Neural cell (in vitro differentiated cells): ENCODE measurements at regions not wholly inside any gene's neighbourhood (a gene's known extent, or its start where the extent isn't known, plus 50 kb on each side); places are given as distances from the start of the nearest gene placed in this dataset.

Source experiments
- EP300 ChIP-seq: fragments of 450-650 bp; conservative IDR thresholded peaks from 2 replicates; pipeline ENCODE4 v1.6.1; 2014; ENCODE audit warnings: antibody characterized with exemption, mild to moderate bottlenecking, moderate library complexity; ENCODE audit not compliant: poor library complexity, severe bottlenecking
- EZH2 ChIP-seq: fragments of 200-600, 300-800 bp; shearing (Covaris generic), sonication (generic); IDR thresholded peaks from 2 replicates; pipeline ENCODE4 v1.6.1; 2014; ENCODE audit warnings: antibody characterized with exemption, low read length, borderline replicate concordance, mild to moderate bottlenecking; ENCODE audit not compliant: insufficient read depth, poor library complexity, severe bottlenecking
- MXI1 ChIP-seq: fragments of 450-650 bp; conservative IDR thresholded peaks from 2 replicates; pipeline ENCODE4 v1.6.1; 2014; ENCODE audit warnings: antibody characterized with exemption, mild to moderate bottlenecking; ENCODE audit not compliant: poor library complexity, severe bottlenecking
- POLR2AphosphoS5 ChIP-seq: IDR thresholded peaks from 2 replicates; pipeline ENCODE4 v1.6.1; 2012
- REST ChIP-seq: IDR thresholded peaks from 2 replicates; pipeline ENCODE4 v1.6.1; 2012; ENCODE audit warnings: borderline replicate concordance
- TF ChIP-seq, protein P1 (sequence below): fragments of 450-650 bp; IDR thresholded peaks from 2 replicates; pipeline ENCODE4 v1.5.1; 2014; ENCODE audit warnings: antibody characterized with exemption, mild to moderate bottlenecking, moderate library complexity; ENCODE audit not compliant: poor library complexity, severe bottlenecking

DNA sequence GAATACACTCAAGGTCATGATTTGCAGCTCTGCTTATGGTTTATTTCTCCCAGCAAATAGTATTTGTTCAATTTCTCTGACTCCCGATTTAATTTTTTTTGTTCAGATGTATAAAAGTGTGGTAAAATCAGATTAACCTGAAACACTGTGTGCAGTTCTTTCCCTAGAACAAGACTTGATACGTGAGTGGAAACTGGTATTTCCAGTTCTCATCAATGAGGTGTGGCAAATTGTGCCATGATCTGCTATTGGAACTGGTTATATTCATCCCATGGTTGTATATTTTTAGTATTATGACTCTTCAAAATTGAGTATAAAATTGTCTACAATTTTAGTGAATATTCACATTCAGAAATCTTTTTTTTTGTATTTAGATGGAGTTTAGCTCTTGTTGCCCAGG lies 76.8 kb upstream of the IVNS1ABP start:
- TF ChIP-seq, protein P1, sequence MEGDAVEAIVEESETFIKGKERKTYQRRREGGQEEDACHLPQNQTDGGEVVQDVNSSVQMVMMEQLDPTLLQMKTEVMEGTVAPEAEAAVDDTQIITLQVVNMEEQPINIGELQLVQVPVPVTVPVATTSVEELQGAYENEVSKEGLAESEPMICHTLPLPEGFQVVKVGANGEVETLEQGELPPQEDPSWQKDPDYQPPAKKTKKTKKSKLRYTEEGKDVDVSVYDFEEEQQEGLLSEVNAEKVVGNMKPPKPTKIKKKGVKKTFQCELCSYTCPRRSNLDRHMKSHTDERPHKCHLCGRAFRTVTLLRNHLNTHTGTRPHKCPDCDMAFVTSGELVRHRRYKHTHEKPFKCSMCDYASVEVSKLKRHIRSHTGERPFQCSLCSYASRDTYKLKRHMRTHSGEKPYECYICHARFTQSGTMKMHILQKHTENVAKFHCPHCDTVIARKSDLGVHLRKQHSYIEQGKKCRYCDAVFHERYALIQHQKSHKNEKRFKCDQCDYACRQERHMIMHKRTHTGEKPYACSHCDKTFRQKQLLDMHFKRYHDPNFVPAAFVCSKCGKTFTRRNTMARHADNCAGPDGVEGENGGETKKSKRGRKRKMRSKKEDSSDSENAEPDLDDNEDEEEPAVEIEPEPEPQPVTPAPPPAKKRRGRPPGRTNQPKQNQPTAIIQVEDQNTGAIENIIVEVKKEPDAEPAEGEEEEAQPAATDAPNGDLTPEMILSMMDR: no peak
- no peak for TF ChIP-seq EZH2
- TF ChIP-seq POLR2AphosphoS5: no peak
- TF ChIP-seq REST: no peak
- TF ChIP-seq EP300: no peak
- TF ChIP-seq MXI1: no peak
